HG03060 (cell line): ENCODE measurements at regions not wholly inside any gene's neighbourhood (a gene's known extent, or its start where the extent isn't known, plus 50 kb on each side); places are given as distances from the start of the nearest gene placed in this dataset.
"Not testable (repeated sequence)": the region's sequence is repeated elsewhere in the genome, so short reads cannot be mapped to it uniquely, and the experiment has no call there.

Experiments
- ATAC-seq: cut with Tn5 transposase; IDR thresholded peaks from one replicate; pipeline ENCODE4 v1.9.1; 2021; ENCODE audit warnings: low read depth, moderate number of reproducible peaks; ENCODE audit not compliant: unreplicated experiment

DNA sequence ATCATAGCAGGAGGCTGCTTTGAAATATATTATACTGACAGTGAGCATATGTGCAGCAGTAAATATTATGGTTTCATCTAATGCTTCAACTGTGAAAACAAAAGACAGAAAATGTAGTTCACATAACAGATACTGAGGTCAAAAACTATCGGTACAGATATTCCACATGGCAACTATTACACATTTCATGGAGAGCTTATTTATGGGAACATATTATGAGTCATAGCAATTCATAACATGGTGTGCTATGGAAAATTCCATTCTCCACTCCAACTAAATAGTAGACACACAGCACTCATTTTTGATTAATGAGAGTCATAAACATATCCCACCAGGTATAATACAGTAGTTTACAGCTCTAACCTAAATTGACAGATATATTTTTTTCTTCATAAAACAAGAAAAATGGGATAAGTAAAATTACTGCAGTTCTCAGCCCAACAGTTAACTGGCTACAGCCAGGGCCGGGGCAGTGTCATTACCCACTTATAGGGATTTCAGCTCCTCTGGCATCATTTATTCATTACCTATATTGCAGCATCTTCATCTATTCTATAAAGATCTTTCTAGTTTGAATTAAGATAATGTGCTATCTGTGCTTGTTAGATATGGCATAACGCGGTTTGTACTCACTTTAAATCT is 475.6 kb upstream of the KLF6 start:
- ATAC-seq = no peak

DNA sequence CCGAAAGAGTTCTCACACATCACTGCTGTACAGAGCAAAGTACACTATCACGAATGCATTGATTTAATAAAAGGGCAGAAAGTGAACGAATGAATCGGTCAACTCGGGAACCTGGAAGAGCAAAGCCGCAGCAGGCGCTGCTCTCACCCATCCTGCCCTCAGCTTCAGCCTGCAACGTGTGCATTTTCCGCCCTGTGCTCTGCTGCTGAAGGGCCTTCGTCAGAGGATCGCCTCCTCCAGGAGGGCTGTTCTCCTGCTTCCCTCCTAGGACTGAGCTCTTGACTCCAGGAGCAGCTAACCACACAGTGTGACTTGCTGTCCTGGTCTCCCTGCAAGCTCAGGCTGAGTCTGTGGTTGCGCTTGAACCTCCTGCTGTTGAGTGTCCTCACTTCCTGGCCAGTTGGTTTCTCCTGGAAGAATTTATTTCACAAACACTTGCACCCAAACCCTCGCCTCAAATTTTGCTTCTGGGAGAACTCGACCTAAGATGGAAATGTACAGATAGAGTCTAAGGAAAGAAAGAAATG is 473.0 kb upstream of the KLF6 start:
- ATAC-seq = no peak

- ATAC-seq = no peak
These were observed 472.0 kb upstream of the KLF6 start for GRCh38 chr10:4256971-4257370.

GRCh38 chr10:4255751-4256150 is 470.7 kb upstream of the KLF6 start:
- no peak for ATAC-seq

GRCh38 chr10:4254101-4254994 is 469.3 kb upstream of the KLF6 start:
- no peak for ATAC-seq

DNA sequence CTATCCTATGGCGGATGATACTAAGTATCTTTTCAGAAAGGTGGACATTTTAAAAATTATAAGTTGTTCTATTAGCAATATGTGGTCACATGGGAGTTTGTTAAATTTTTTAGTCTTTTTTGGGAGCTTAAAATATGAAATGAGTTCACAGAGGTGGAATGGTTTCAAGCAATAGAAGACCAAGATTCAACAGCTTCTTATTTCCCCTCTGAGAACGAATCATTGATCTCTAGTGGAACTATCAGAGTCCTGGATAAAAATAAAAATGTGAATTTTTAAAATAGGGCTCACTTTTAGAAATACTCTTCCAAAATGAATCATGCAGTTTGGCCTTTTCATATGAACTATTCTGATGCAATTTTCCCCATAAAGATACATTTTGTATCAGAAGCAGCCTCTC is 467.7 kb upstream of the KLF6 start:
- no peak for ATAC-seq

GRCh38 chr10:4250587-4250887 is 465.5 kb upstream of the KLF6 start:
- ATAC-seq = peak; percentile 91

- ATAC-seq = no peak
These were observed 465.0 kb upstream of the KLF6 start for GRCh38 chr10:4249841-4250586.

- ATAC-seq = no peak
These were observed 462.4 kb upstream of the KLF6 start for GRCh38 chr10:4247379-4247778.

DNA sequence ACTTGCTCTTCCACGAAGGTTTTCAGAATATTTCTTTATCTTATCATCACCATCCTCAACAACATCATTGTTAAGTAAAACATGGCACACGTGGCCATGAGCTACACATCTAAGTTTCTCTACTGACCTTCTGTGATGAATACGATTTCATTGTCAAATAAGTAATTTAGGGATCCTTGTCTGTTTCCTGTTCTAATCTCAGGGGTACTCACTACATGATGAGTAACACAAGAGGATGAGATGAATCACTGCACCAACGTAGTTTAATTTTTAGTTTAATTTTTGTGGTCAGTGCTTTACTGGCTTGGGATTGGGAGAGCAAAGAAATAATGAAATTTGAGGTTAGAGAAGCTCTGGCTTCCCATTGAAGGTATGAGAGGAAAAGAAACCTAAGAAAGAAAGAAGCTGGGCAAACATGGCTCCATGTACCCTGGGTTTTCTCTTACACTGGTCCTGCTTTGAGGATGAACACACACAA is 461.9 kb upstream of the KLF6 start:
- ATAC-seq = no peak

DNA sequence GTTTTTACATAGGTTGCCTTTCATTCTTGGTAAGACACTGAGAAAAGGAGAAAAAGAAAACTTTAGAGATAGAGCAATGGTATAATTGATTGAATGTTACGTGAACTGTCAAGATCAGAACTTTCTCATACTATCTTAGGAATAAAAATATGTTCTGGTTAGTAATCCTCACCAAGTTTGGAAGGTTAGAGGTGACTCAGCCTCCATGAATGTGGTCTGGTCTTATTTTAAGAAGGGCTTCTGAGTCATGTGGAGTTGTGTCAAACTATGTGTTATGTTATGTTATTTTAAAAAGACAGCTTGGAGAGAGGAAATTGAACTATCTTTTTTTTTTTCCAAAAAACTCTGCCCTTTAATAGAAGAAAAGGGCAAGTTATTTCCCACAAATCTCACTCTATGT is 458.6 kb upstream of the KLF6 start:
- ATAC-seq = no peak

GRCh38 chr10:4243169-4243568 is 458.2 kb upstream of the KLF6 start:
- ATAC-seq = no peak

DNA sequence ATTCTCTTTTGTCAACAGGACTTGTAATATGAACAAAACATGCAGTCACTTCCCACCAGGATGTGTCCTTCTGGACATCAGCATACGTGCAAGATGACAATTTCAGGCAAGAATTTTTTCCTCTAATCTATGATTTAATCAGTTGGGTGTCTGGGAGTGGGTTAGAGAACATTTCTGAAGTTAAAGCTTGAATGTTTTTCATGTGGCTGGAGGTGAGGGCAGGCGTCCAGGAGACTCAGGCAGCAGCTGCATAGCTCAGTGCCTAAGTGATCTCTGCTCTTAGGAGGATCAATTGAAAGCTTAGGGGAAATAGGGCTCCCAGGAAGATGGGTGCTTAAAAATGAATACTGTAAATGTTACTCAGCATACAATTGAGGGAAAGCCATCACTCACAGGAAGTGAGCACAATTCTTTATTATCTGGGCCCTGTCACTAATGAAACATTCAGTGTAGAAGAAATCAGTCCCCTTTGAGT is 457.6 kb upstream of the KLF6 start:
- no peak for ATAC-seq

DNA sequence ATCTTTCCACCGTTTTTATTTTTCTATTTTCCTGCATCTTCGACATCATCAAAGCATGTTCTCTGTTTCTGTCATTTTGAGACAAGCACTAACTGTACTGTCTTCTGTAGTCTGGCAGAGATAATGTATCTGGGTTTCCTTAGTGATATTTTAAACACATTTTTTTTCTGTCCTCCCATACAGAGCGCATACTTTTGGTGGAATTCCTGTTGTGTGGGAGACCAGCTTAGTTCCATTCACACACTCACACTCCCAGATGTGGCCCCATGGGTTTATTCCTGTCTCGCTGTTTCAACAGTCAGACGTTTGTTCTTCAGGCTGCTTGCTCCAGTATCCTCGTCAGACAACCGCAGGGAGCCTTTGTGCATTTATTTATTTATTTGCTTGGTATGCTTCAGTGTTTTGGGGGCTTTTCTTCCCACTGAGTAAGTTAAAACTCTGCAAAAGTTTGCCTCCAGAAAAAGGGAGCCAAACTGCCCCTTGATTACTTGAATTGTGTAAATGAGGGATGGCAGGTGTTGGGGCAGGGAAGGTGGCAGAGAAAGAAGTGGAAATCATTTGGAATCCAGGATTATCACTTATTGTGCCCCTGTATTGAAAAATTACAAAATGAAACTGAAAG is 456.8 kb upstream of the KLF6 start:
- no peak for ATAC-seq

DNA sequence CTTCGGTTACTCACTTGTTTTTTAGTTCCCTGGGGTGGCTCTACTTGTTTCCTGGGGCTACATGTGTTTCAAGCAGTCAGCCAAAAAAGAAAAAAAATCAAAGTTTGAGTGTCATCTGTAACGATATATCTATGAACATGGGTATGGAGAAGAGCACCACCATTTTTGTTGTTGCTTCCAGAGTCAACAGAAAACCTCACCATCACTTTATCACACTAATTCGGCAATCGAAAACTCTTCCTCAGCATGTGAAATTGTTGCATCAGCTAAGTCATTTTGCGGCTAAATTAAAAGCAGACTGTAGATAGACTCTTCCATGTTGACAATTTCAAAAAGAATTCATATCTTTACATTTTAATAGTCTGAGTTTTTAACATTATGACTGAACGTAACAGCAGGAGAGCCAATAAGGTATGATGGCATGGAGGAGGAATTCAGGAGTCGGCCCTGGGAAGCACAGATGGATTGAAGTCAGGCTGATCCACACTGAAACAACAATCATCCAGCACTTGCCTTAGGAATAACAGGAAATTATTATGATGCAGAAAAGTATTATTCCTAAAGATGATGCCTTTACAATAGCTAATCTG is 455.7 kb upstream of the KLF6 start:
- no peak for ATAC-seq

DNA sequence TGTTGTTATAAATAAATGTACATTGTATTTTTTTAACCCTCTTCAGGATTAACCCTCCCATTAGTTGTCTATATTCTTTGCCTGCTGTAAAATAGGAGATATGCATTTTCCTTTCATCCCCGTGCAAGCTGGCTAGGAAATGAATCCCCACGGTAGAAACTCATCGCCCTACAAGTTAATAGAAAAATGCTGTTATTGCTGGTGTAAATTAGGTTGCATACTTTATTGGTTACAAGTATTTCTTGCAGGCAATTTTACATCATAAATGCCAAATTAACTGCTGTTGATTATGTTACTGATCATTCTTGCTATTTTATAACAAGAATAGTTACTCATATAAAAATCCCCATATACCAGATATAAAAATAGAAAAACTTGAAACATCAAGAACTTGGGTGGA is 454.2 kb upstream of the KLF6 start:
- no peak for ATAC-seq

DNA sequence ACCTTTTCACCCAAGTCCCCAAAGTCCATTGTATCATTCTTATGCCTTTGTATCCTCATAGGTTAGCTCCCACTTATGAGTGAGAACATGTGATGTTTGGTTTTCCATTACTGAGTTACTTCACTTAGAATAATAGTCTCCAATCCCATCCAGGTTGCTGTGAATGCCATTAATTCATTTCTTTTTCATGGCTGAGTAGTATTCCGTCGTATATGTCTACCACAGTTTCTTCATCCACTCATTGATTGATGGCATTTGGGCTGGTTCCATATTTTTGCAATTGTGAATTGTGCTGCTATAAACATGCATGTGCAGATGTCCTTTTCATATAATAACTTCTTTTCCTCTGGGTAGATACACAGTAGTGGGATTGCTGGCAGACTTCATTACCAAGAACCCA is 451.9 kb upstream of the KLF6 start:
- not testable (repeated sequence) for ATAC-seq

DNA sequence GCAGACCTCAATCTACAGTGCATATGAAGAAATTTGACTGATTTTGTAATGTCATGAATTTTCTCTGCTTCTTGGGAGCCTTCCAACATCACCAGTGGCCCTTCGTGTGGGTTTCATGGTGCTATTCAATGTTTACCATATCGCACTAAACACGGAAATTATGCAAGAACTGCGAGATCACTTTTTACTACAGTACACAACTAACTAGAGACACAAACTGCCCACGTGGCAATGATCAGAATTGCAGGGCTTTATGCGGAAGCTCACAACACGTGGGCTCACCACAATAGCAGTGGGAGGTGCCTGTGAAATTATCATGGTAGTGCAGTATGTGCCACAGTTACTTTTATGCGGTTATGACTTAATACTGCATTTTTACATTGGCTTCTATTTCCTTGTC is 449.7 kb upstream of the KLF6 start:
- no peak for ATAC-seq

DNA sequence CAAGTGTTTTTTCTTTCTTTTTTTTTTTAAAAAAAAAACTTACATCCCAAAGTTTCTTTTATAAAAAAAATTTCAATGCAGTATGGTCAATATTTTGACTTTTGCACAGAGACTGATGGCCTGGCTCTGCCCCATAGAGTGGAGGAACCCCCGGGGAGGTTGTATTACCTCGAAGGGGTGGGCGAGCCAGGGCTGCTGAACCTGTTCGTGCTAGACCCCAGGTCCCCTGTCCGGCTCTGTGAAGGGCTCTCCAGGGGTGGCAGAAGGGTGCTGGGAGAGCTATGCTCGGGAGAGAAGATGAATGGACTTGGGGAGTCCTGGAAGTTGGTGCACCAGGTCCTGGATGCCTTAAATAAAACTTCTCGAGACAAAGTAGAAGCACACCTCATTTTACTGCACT is 446.4 kb upstream of the KLF6 start:
- no peak for ATAC-seq

GRCh38 chr10:4230036-4230435 is 445.0 kb upstream of the KLF6 start:
- no peak for ATAC-seq
